ENCODE measurements at regions not wholly inside any gene's neighbourhood (a gene's known extent, or its start where the extent isn't known, plus 50 kb on each side); places are given as distances from the start of the nearest gene placed in this dataset.

DNA sequence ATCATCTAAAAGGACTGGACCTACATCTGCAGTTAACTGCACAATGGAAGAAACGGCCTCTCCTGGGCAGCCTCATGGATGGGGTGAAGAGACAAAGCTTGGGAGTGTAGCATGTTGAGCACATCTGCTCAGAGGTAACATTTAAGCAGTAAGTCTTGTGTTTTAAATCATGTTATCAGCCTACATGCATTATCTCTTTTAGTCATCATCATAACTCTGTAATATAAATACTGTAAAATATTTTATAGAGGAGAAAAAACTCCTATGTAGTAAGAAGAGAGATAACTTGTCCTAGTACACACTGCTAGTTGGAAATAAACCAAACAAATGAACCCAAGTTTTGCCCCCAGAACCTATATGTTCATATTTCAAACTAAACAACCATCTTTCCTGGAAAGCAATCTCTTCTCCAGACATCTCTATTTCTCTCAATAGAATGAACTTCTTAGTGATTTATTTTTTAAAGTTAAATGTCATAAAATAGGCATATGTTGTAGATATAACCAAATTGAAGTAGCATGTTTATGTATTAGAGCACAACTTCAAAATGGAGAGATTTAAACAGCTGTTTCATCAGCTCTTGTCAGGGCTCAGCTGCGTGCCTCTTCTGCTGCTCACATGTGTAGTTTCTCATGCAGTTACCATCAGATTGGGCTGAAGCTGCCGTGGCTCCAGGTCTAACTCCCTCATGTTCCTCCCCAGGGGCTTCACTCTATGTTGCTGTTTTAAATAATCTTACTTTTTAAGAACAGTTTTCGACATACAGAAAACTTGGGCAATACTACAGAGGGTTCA is 581.8 kb upstream of the ZFP42 start (continued):
- no peak for TF ChIP-seq RFX5 (IDR thresholded peaks at IDR 0.05; ENCODE audit: borderline replicate concordance, low read depth, low read length)

Data from H1 (cell line).